GM10266 (cell line): ENCODE measurements at regions not wholly inside any gene's neighbourhood (a gene's known extent, or its start where the extent isn't known, plus 50 kb on each side); places are given as distances from the start of the nearest gene placed in this dataset.

ENCODE experiments used
- DNase-seq: peaks from one replicate; pipeline ENCODE4 v3.0.0; 2012; ENCODE audit errors: extremely low spot score
- CTCF ChIP-seq: IDR thresholded peaks from 2 replicates; pipeline ENCODE4 v1.5.1; 2012; ENCODE audit warnings: mild to moderate bottlenecking, low read depth; ENCODE audit not compliant: control insufficient read depth, insufficient read depth; ENCODE audit errors: missing control alignments

GRCh38 chr9:86867804-86868313 lies 79.4 kb downstream of the GAS1 start:
- no peak for DNase-seq
- no peak for TF ChIP-seq CTCF

- TF ChIP-seq CTCF, result no peak
- DNase-seq, result no peak
Observed at GRCh38 chr9:86865952-86866351, 81.4 kb downstream of the GAS1 start.

GRCh38 chr9:86860006-86860405 lies 87.3 kb downstream of the GAS1 start:
- DNase-seq, result no peak
- no peak for TF ChIP-seq CTCF

- TF ChIP-seq CTCF, result no peak
- DNase-seq, result no peak
Observed at GRCh38 chr9:86859056-86859455, 88.2 kb downstream of the GAS1 start.

- no peak for DNase-seq
Observed at GRCh38 chr9:86858009-86858408, 89.3 kb downstream of the GAS1 start.

GRCh38 chr9:86856259-86856658 lies 91.0 kb downstream of the GAS1 start:
- DNase-seq, result no peak
- no peak for TF ChIP-seq CTCF

More at GRCh38 chr9:86858009-86858408, 89.3 kb downstream of the GAS1 start:
- no peak for TF ChIP-seq CTCF

GRCh38 chr9:86854898-86855523 lies 92.3 kb downstream of the GAS1 start:
- no peak for TF ChIP-seq CTCF

More at GRCh38 chr9:86854898-86855523, 92.3 kb downstream of the GAS1 start:
- DNase-seq, result no peak
